ENCODE measurements at regions not wholly inside any gene's neighbourhood (a gene's known extent, or its start where the extent isn't known, plus 50 kb on each side); places are given as distances from the start of the nearest gene placed in this dataset.

DNA sequence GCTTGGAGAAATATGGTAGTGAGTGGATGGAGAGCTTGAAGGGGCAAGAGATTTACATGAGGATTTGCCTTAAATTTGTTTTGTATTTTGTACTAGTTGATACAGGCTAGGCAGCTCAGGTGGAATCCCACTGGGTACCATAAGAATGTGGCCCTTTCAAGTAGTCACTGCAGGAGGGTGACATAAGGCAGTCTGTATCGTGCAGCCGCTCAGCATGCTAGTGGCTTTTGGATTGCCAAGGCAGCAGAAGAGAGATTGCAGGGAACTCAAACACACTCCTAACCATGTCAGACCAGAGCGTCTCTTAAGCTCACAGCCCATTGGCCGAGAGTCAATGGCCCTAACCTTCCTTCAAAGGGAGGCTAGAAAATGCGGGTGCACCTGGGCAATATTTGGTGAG is 420.0 kb downstream of the ADGRL2 start:
- no peak for DNase-seq

DNA sequence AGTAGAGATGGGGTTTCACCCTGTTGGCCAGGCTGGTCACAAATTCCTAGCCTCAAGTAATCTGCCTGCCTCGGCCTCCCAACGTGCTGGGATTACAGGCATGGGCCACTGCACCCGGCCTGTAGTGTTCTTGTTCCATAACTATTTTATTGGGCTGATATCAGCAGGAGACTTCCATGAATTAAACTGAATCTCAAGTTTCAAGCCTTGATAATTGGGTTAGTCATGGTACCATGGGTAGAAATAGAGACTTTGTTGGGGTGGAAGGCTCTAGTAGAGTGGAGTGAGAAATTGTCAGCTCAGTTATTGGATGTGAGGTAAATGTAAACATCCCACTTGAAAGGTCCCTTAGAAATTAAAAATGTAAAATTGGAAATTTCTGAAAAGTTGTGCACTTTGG is 419.1 kb downstream of the ADGRL2 start:
- no peak for DNase-seq

DNA sequence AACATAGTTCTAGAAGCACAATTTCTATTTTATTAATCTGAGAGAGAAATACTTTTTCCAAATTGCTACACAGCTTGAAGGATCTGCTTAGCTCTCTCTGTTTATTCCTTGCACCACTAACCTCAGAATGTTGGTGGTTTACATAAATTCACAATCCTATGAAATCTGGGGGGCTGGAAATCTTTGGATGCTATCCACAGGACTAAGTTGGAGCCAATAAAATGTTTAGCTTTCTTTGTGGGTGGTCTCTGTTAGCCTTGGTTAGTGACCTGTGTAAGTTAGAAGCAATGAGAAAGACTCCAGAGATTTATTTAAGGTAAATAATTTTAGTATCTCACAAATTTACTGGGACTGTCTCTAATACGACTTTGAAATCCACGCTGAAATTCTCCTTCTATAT is 418.1 kb downstream of the ADGRL2 start:
- no peak for DNase-seq

DNA sequence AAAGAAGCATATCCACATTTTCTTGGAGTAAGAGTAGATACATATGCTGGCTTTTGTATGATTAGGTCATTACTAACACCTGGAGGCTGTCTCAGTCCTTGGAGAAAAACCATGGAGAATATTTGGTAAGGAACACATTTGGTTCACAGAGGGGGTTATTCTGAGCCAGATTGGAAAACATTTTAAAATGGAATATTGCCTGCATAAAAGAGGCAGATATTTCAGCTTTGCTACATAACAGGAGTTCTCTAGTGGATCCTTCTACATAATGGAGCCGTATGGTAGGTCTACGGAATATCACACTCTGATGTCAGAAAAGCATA is 415.1 kb downstream of the ADGRL2 start:
- DNase-seq = no peak

DNA sequence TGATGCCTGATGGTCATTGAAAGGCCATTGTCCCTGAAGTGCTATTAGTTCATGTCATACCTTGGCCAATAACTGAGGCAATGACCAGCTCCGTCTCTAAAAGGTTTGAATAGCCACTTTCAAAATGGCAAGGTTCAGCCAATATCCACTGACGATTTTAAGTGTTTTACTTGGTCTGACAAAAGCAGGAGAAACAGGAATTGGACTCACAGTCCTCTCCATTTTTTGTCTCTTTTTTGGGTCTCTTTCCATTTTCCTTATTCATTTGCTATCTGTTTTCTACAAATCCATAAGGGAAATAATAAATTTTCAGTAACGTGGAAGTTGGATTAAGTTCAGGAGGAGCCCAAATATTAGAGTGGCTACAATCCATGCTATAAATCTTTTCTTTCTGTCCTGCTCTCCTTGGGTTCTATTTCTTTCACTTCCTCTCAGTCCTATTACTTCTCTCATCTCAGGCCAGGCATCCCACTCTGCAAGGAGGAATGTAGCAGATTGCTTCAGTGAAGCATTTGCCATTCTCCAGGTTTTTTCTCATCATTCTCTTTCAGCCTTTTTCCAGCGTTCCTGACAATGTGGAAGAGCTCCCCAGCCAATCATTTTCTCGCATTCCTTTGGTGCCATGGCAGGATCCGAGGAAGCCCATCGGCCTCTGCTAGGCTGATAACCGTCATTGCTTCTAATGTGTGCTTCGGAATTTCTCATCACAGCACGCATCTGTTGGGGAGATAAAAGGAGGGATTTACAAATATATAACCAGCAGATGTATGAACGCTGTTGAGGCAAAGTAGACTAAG is 414.5 kb downstream of the ADGRL2 start:
- no peak for DNase-seq

DNA sequence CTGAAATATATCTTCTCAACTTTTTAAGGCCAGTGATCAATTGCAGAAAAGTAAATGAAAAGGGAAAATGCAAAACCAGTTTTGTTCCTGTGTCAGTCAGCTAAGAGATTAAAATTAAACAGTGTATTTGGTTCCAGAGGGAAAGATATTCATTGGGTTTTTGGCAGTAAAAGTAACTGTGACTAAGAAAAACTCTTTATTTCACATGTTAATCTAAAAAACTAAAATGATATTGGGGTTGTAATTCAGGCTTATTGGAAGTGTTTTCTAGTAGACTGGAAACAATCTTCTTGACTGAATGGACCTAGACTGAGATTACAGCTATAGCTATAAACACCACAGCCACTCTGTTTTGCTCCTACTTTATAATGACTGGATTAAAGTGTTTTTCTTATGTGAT is 413.9 kb downstream of the ADGRL2 start:
- DNase-seq = no peak

DNA sequence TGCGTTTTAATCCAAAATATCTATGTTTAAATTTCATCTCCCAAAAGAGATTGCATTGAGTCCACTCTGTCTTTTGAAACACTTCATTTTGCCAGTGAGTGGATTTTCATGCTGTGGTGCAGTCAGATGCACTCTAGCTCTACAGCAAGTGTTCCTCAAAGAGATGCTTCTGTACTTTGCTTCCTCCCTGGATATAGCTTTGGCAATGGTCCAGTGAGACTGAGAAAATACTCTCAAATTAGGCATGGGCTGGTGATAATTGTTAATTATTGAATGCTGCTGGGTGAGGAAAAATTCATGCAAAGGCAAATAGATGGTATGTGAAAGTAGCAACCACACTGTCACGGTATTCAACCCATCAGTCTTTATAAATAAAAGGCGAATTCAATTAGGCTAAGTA is 396.9 kb downstream of the ADGRL2 start:
- no peak for DNase-seq

DNA sequence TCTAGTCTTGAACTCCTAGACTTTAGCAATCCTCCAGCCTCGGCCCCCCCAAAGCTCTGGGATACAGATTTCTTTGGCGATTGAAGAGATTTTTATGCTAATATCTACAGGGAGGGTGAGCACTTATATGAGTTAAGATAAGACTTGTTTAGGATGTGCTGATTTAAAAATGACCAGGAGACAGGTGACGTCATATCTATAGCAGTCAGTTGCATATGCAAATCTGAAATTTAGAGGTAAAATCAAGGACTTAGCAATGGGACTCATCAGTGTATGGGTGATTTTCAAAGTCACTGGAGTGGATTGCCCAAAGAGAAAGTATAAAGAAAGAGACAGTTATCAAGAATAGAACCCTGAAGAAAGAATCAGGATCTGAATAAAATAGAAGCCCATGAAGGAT is 394.5 kb downstream of the ADGRL2 start:
- DNase-seq = no peak

DNA sequence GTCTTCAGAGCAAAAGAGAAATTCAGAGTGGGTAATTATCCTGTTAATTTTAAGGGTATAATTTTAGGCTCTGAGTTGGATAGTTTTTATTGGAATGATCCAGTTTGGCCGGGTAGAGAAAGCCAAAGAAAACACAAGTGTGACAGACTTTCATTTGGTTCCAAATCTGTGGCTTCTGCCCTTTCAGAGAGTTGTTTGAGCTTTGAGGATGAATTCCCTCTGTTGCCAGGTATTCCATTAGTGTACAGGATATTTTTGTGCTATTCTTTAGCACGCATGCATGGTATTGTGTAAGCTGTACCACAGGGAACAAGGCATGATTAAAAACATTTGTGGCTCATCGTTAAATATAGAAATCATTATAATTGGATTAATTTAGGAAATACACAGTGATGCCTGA is 384.4 kb downstream of the ADGRL2 start:
- DNase-seq = no peak

DNA sequence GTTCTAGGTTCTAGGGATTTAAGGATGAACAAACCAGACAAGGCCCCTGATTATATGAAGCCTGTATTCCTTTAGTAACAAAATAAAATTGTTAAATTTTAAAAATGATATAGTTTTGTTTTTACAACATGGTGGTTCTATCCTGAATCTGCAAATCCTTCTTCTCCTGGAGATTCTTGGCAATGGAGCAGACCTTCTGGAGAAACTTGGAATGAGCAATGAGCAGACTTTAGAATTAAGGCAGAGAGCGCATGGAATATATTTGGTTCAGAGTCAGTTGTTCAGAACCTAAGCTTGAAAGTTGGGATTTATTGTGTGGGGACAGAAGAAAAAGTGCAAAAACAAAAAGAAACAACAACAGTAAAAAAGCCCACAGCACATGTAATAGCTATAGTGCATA is 381.1 kb downstream of the ADGRL2 start:
- no peak for DNase-seq

DNA sequence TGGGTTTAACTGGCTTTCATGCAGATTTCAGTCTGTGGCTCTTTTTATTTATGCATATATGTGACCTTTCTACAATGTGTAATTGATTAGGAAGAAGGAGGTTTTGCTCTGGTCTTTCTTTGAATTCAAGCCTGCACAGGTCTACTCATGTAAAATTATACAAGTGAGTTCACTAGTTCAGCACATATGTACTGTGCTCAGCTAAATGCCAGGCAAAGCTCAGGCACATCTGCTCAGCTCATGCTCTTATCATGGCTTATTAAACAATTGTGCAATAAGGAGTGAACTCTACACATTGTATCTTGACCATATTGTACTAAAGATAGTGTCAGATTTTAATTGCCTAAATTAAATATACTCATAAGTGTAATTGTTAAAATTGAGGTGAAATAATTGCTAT is 378.4 kb downstream of the ADGRL2 start:
- no peak for DNase-seq

DNA sequence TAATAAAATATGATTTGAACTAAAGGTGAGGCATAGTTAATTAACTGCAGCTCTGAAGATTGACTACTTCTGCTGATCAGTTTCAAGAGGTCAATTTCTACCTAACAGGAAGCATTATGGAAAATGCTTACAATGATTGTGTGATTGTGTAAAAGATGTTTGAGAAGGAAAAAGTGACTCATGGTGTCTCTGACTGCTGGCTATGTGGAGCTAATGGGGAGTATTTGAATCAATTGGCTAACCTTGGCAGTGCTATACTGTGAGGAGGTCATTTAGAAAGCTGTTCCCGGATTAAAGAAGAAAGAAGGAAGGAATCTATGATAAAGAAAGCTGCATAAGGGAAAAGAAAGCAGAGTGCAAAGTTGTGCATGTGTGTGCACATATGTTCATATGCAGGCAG is 376.5 kb downstream of the ADGRL2 start:
- DNase-seq = no peak

DNA sequence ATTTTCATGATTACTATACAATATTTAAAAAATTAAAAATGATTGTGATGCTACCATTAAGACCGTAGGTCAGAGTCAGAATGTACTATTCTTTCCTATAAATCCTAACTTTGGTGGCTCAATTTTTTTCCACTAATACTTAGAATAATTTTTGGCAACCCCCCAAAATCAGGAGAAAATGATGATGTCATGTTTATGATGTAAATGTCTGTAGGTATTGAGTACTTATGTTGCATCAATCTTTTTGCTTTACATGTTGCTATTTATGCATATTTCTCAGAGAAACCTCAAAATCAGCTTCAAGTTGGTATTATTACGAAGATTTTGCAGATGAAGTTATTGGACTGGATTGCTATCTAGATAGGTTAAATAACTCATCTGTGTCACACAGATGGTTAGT is 371.2 kb downstream of the ADGRL2 start:
- DNase-seq = no peak

DNA sequence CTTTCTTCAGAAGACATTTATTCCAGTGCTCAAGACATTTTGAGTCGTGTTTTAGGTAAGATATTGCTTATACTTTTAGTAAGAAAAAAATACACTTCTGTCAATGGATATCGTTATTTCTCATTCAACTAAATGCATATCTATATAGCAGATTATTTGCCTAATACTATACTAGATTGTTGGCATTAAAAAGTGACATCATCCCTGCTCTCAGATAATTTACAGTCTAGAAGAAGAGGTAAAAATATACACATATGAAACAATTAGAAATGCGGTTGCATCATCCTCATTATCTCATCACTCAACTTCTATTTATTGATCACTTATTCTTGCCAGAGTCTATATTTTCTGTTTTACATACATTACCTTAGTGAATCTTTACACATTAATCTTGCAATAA is 367.7 kb downstream of the ADGRL2 start:
- no peak for DNase-seq

DNA sequence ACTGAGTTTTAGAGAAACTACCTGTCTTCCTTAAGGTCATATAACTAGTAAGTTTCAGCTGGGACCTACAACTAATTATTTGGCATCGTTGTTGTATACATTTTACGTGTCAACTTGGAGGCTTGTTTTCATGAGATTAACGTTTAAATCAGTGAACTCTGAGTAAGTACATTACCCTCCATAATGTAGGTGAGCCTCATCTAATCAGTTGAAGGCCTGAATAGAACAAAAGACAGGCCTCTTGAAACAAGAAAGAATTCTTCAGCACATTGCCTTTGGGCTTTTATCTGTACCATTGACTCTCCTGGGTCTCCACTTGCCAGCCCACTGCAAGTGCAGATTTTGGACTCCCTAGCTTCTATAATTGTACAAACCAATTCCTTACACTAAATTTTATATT is 364.6 kb downstream of the ADGRL2 start:
- DNase-seq = no peak

DNA sequence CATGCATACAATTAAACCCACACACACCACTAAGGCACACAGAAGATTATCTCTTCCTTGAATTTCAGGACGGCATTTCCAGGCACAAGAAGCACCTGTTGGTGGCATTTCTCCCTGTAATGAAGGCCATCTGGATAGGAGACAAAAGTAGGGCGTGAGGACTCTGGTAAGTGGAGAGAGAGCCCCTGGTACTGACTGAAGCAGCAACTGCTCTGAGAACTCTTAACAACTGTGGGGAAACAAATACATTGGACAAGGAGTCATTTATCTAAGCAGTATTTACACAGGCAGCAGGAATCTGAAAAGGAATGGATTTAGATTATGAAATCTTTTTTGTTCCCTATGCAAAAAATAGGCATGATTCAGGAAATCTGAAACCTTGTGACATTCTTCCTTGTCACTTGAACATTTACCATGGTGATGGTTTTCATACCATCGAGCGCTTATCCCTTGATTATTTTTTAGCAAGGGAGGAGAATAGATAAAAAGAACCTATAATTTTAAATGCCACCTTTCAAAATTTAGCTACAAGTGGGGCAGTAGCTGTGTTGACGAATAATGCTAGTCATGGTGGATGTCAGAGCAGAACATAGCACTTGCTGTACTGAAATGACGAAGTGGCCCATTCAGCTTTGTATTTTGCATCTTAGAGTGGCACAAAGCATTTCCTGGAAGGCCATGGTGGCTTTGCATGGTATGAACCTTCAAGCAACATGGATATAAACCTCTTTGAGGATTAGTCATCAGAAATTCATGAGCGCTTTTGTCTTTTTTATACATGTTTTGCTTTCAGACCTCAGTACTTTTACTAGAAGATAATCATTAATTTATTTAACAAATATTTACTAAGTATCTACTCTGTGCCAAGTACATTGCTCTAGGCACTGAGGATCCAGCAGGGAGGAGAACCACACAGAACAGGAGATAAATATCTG is 362.0 kb downstream of the ADGRL2 start:
- no peak for DNase-seq

DNA sequence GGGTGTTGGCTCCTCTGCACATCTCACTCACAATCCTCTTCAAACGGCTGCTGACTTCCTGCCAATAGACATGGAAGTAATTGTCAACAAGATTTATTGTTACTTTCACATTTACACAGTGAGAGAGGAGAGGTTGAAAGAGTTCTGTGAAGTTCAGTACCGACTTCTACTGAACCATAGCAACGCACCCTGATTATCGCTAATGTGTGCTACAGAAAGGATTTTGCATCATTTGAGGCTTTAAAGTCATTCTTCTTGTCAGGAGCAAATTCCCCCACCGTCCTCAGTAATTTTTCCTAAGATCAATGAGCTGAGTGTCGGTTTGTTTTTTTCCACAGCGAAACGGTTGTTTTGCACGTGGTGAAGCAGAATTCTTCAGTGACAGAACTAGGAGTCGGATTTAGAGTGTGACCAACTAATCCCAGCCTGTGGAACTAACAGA is 361.0 kb downstream of the ADGRL2 start:
- DNase-seq = no peak

DNA sequence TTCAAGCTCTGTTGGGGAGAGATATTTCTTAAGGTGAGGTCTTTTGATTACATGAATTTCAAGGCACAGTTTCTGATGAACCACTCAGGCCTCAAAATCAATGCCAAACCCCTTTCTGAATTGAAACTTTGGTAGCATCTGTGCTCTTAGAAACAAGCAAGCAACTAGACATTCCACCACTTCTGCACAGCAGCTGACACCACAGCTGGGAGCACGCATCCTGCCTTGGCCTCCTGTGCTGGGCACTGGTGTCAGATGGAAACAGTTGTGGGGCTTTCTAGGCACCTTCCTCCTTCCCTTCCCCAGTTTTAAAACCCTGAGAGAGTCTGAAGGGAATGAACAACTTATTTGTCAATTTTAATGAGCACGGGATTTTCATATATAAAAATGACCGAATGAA is 360.2 kb downstream of the ADGRL2 start:
- DNase-seq = no peak

DNA sequence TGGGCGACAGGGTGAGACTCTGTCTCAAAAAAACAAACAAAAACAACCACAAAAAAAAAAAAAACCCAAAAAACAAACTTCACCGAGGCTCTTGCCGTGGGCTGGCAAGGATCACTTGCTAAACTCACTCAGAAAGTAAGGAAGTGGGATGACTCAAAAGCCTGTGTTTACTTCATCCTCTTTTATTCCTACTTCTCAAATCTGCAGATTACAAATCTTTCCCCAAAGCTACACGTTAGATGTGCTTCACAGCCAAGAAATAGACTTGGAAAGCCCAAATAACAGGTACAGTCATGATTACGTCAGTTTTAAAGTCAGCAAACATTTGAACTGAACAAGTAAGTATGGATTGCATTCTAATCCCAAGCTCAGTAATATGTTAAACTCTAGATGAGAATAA is 359.3 kb downstream of the ADGRL2 start:
- no peak for DNase-seq

DNA sequence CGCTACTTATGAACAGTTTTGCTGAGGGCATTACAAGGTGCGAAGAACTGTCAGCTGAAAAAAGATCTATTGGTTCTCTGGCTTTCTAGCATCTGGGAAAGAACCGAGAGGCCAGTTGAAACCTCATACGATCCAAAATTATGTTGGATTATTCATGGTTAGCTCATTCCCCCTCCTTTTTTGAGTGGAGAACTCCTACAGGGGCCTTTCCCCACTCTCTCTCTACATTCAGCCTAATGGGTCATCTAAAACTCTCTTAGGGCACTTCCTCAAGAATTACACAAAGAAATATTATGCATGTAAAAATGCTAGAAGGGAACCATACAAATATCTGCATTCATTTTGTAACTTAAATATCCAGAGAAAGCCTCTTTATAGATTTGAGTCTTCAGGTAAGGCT is 358.2 kb downstream of the ADGRL2 start:
- no peak for DNase-seq

DNA sequence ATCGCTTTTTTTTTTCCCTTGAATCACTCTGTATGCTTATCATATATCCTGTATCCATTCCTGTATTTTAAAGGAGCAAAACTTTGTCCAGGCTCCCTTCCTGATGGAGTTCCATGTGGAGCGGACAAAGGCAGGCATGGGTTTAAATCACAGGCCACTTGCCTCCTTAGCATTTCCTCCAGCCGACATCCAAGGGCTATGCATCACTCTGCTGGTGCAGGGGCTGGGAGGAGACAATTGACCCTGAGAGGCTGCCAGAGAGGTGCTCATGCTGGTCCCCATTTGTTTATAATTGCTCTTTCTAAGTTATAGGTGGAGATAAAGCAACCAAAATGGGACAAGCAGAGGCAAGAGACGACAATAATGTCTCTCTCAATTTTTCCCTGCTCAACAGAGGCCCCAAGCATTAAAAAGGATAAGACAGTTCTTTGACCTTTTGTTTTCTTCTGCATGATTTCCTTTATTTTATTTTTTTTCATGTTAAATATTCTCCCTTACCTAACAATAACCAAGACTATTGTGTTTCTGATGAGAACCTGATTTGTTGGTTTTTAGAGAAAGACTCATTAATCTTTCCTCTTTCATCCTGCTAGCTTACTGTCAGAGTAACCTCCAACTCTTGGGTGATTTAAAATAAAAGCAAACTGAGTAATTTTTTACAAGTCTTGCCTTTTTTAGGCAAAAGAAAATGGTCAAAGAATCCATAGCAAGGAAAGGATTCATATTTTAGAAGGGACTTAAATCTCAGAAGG is 353.7 kb downstream of the ADGRL2 start:
- no peak for DNase-seq

DNA sequence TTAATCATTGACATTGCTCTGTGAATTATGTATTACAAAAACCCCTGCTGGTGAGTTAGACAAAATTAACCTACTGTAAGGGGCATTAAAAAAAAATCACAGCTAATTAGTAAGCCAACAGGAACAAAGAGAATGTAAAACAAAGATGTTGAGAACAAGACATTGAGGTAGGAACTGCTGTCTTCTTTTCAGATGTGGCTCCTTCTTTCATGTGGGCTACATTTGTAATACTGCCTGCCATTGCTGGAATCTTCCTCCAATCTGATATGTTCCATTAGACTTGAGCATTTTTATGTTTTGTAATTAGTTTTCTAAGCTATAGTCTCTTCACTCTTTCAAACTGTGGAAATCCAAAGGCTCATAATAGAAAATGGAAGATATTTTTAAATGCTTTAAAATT is 353.0 kb downstream of the ADGRL2 start:
- DNase-seq = no peak

DNA sequence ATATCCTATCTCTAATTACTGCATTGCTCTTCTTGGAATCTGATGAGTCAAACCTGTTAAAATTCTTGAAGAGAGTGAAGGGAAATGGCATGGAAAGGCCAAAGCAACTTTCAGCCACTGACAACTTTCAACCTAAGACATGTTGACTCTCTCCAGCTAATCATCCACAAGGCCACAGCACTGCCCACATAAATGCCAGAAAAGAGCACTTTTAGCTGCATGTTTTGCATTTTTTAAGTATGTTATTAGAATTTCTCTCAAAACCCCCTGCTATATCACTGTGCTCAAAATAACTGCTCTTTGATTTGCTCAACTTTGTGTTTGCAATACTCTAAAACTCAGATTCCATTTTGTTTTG is 352.5 kb downstream of the ADGRL2 start:
- DNase-seq = no peak
